H1 (cell line): ENCODE measurements at regions not wholly inside any gene's neighbourhood (a gene's known extent, or its start where the extent isn't known, plus 50 kb on each side); places are given as distances from the start of the nearest gene placed in this dataset.

Experiments
- CTCF ChIA-PET: fragments of 300-600 bp; sonication (Branson Sonifier 250); formaldehyde crosslinking; loops from one replicate; lab custom pipeline; 2021; ENCODE audit not compliant: partially characterized antibody; lab: Charles Lee
- POLR2A ChIA-PET: fragments of 300-600 bp; sonication (Branson Sonifier 250); formaldehyde crosslinking; loops from one replicate; lab custom pipeline; 2021; ENCODE audit warnings: inconsistent platforms; ENCODE audit not compliant: partially characterized antibody; lab: Charles Lee
- DNase-seq, 2 experiments: peaks; one replicate each; pipeline versions ENCODE4 v3.0.0 to v3.0.0-alpha.2; 2010 to 2022; ENCODE audit warnings: low spot score in 2 of 2, low read depth in 1 of 2, mixed read lengths in 1 of 2
- FAIRE-seq: peaks from 2 replicates; lab custom pipeline; 2011; peaks lifted over from hg19 to GRCh38; lab: Jason Lieb, UNC
- H2AFZ ChIP-seq: 2 replicates; pipeline ENCODE4 v1.8.1; 2012; ENCODE audit warnings: low read length, inconsistent platforms
- H2AK5ac ChIP-seq: 2 replicates; pipeline ENCODE4 v1.6.1; 2013; ENCODE audit warnings: low read depth, low read length
- H2BK120ac ChIP-seq: replicated peaks from 2 replicates; pipeline ENCODE3; 2013; ENCODE audit warnings: low read depth, low read length, inconsistent platforms
- H2BK12ac ChIP-seq: 2 replicates; pipeline ENCODE4 v1.6.1; 2013; ENCODE audit warnings: low read depth, low read length
- H2BK15ac ChIP-seq: 2 replicates; pipeline ENCODE4 v1.6.1; 2013; ENCODE audit warnings: low read length
- H2BK20ac ChIP-seq: 2 replicates; pipeline ENCODE4 v1.6.1; 2013; ENCODE audit warnings: low read length
- H2BK5ac ChIP-seq: 2 replicates; pipeline ENCODE4 v1.6.1; 2013; ENCODE audit warnings: low read depth, low read length
- H3K14ac ChIP-seq: 2 replicates; pipeline ENCODE4 v1.6.1; 2013; ENCODE audit warnings: inconsistent platforms; ENCODE audit not compliant: insufficient read length
- H3K18ac ChIP-seq: 2 replicates; pipeline ENCODE4 v1.6.1; 2013; ENCODE audit warnings: low read length; ENCODE audit errors: extremely low read depth
- H3K23ac ChIP-seq: 2 replicates; pipeline ENCODE4 v1.6.1; 2013; ENCODE audit warnings: inconsistent platforms; ENCODE audit not compliant: insufficient read length
- H3K23me2 ChIP-seq: 2 replicates; pipeline ENCODE4 v1.6.1; 2013; ENCODE audit warnings: low read depth, low read length
- H3K27ac ChIP-seq: 2 replicates; pipeline ENCODE4 v1.6.1; 2011; ENCODE audit warnings: low read depth, low read length, inconsistent platforms
- H3K27me3 ChIP-seq, 4 experiments: replicated peaks in 1 of 4; 1 replicate in 1 of 4; 2 replicates in 3 of 4; pipeline versions ENCODE4 v1.6.1 to v1.8.1; 2011 to 2013; ENCODE audit warnings: low read length in 3 of 4, mild to moderate bottlenecking in 3 of 4, inconsistent platforms in 2 of 4, mixed read lengths in 2 of 4, moderate library complexity in 1 of 4; ENCODE audit not compliant: control insufficient read depth in 3 of 4, insufficient read depth in 3 of 4; ENCODE audit errors: extremely low read depth in 1 of 4
- H3K36me3 ChIP-seq, 4 experiments: 2 replicates each; pipeline versions ENCODE4 v1.6.1 to v1.8.1; 2011 to 2013; ENCODE audit warnings: mild to moderate bottlenecking in 4 of 4, low read length in 3 of 4, moderate library complexity in 2 of 4, control low read depth in 1 of 4, inconsistent platforms in 1 of 4; ENCODE audit not compliant: insufficient read depth in 4 of 4, control insufficient read depth in 2 of 4
- H3K4ac ChIP-seq: replicated peaks from 2 replicates; pipeline ENCODE3; 2013; ENCODE audit warnings: low read length, low read depth, mixed read lengths, inconsistent platforms; ENCODE audit not compliant: insufficient read length
- H3K4me1 ChIP-seq, 4 experiments: replicated peaks in 1 of 4; 1 replicate in 1 of 4; 2 replicates in 3 of 4; pipeline versions ENCODE4 v1.6.1 to v1.8.1; 2011 to 2013; ENCODE audit warnings: low read length in 3 of 4, inconsistent platforms in 2 of 4, mixed read lengths in 1 of 4; ENCODE audit not compliant: insufficient read depth in 4 of 4, control insufficient read depth in 3 of 4
- H3K4me2 ChIP-seq, 2 experiments: 2 replicates each; pipeline versions ENCODE4 v1.6.1 to v1.8.1; 2011 to 2013; ENCODE audit warnings: low read depth in 2 of 2, low read length in 2 of 2, control low read depth in 1 of 2, inconsistent platforms in 1 of 2, mild to moderate bottlenecking in 1 of 2; ENCODE audit not compliant: insufficient read depth in 1 of 2
- H3K4me3 ChIP-seq, 4 experiments: fragments of 200-600, 300-600 bp in 1 of 4; sonication (generic), shearing (Covaris generic), sonication (Bioruptor Twin) in 1 of 4; 2 replicates each; pipeline versions ENCODE4 v1.5.1 to v1.8.1; 2011 to 2016; ENCODE audit warnings: low read length in 4 of 4, low read depth in 3 of 4, control low read depth in 2 of 4, inconsistent platforms in 2 of 4, mild to moderate bottlenecking in 2 of 4, mixed read lengths in 1 of 4, moderate library complexity in 1 of 4; ENCODE audit not compliant: insufficient read depth in 2 of 4; ENCODE audit errors: extremely low read depth in 1 of 4
- H3K56ac ChIP-seq: replicated peaks from 2 replicates; pipeline ENCODE3; 2013; ENCODE audit warnings: low read depth, mild to moderate bottlenecking, mixed read lengths, low read length, inconsistent platforms; ENCODE audit not compliant: insufficient read length
- H3K79me1 ChIP-seq: 2 replicates; pipeline ENCODE4 v1.6.1; 2013; ENCODE audit warnings: low read depth, low read length, control low read depth
- H3K79me2 ChIP-seq, 2 experiments: 2 replicates each; pipeline versions ENCODE4 v1.6.1 to v1.8.1; 2012 to 2013; ENCODE audit warnings: low read length in 2 of 2, mild to moderate bottlenecking in 2 of 2, inconsistent platforms in 1 of 2; ENCODE audit not compliant: insufficient read depth in 2 of 2, control insufficient read depth in 1 of 2
- H3K9ac ChIP-seq, 4 experiments: replicated peaks in 1 of 4; 1 replicate in 1 of 4; 2 replicates in 3 of 4; pipeline versions ENCODE4 v1.6.1 to v1.8.1; 2011 to 2013; ENCODE audit warnings: low read depth in 3 of 4, low read length in 3 of 4, control low read depth in 2 of 4, mild to moderate bottlenecking in 2 of 4, moderate library complexity in 2 of 4, inconsistent platforms in 1 of 4; ENCODE audit errors: extremely low read depth in 1 of 4
- H3K9me3 ChIP-seq, 2 experiments: 2 replicates each; pipeline versions ENCODE4 v1.6.1 to v1.8.1; 2012 to 2013; ENCODE audit warnings: mild to moderate bottlenecking in 2 of 2, moderate library complexity in 2 of 2, control low read depth in 1 of 2, inconsistent platforms in 1 of 2, low read depth in 1 of 2, low read length in 1 of 2, mixed read lengths in 1 of 2; ENCODE audit not compliant: insufficient read depth in 2 of 2
- H4K20me1 ChIP-seq, 2 experiments: replicated peaks in 1 of 2; 2 replicates each; pipeline versions ENCODE3 to v1.8.1; 2011 to 2013; ENCODE audit warnings: inconsistent platforms in 2 of 2, low read length in 2 of 2, mild to moderate bottlenecking in 1 of 2; ENCODE audit not compliant: insufficient read depth in 2 of 2, control insufficient read depth in 1 of 2
- H4K5ac ChIP-seq: 2 replicates; pipeline ENCODE4 v1.6.1; 2013; ENCODE audit warnings: low read length, low read depth, mixed read lengths, inconsistent platforms; ENCODE audit not compliant: insufficient read length
- H4K8ac ChIP-seq: 2 replicates; pipeline ENCODE4 v1.8.0; 2013; ENCODE audit warnings: mild to moderate bottlenecking, moderate library complexity, low read length, inconsistent platforms; ENCODE audit not compliant: insufficient read depth; ENCODE audit errors: extremely low read depth
- H4K91ac ChIP-seq: replicated peaks from 2 replicates; pipeline ENCODE3; 2013; ENCODE audit warnings: low read length, mixed read lengths, inconsistent platforms; ENCODE audit not compliant: insufficient read length
- FOSL1 ChIP-seq: IDR thresholded peaks from 2 replicates; pipeline ENCODE4 v1.6.1; 2011; ENCODE audit warnings: mild to moderate bottlenecking, low read depth, low read length, moderate library complexity; ENCODE audit not compliant: insufficient read depth
- GTF2F1 ChIP-seq: IDR thresholded peaks from 2 replicates; pipeline ENCODE4 v1.6.1; 2012; ENCODE audit warnings: low read depth, low read length, improper control_type of control experiment, borderline replicate concordance
- HDAC6 ChIP-seq: IDR thresholded peaks from one replicate; pipeline ENCODE4 v1.7.1; 2012; ENCODE audit warnings: low read depth, mild to moderate bottlenecking, inconsistent platforms, low read length, moderate library complexity
- JUN ChIP-seq: IDR thresholded peaks from 2 replicates; pipeline ENCODE4 v1.6.1; 2011; ENCODE audit warnings: low read depth, mild to moderate bottlenecking, improper control_type of control experiment, low read length
- JUND ChIP-seq: IDR thresholded peaks from 2 replicates; pipeline ENCODE4 v1.6.1; 2011; ENCODE audit warnings: mild to moderate bottlenecking, improper control_type of control experiment, low read length
- KDM1A ChIP-seq: fragments of 200-600, 300-600 bp; sonication (generic); IDR thresholded peaks from 2 replicates; pipeline ENCODE4 v1.7.1; 2016; ENCODE audit warnings: mild to moderate bottlenecking, low read length, borderline replicate concordance
- MAFK ChIP-seq: IDR thresholded peaks from 2 replicates; pipeline ENCODE4 v1.6.1; 2012; ENCODE audit warnings: low read depth, mild to moderate bottlenecking, improper control_type of control experiment, low read length
- PHF8 ChIP-seq: fragments of 200-600 bp; sonication (generic); conservative IDR thresholded peaks from 2 replicates; pipeline ENCODE4 v1.7.1; 2012; ENCODE audit warnings: low read depth, mild to moderate bottlenecking, inconsistent platforms, low read length, moderate library complexity
- RFX5 ChIP-seq: IDR thresholded peaks from 2 replicates; pipeline ENCODE4 v1.6.1; 2011; ENCODE audit warnings: low read depth, low read length, improper control_type of control experiment, borderline replicate concordance
- SIN3A ChIP-seq, 2 experiments: IDR thresholded peaks in 1 of 2; conservative IDR thresholded peaks in 1 of 2; 2 replicates each; pipeline ENCODE4 v1.6.1; 2011 to 2012; ENCODE audit warnings: low read length in 2 of 2, improper control_type of control experiment in 1 of 2, low read depth in 1 of 2, mild to moderate bottlenecking in 1 of 2
- TAF7 ChIP-seq: optimal IDR thresholded peaks from 2 replicates; pipeline ENCODE3; 2011; ENCODE audit warnings: low read depth, mild to moderate bottlenecking, inconsistent platforms, low read length, moderate library complexity, borderline replicate concordance
- TBP ChIP-seq: IDR thresholded peaks from 2 replicates; pipeline ENCODE4 v1.6.1; 2011; ENCODE audit warnings: low read depth, low read length, improper control_type of control experiment
- WGBS, 2 experiments: shearing (Covaris generic) in 1 of 2; methylation state at CpG; one replicate each; pipeline versions ENCODE4 v1.1.6 to v1.1.7; 2013 to 2015; ENCODE audit warnings: low lambda C conversion rate in 2 of 2, mixed read lengths in 2 of 2, inconsistent platforms in 1 of 2, low coverage in 1 of 2, missing lambda C conversion rate in 1 of 2; ENCODE audit not compliant: insufficient replicate concordance in 2 of 2, insufficient coverage in 1 of 2, insufficient read length in 1 of 2; ENCODE audit errors: extremely low coverage in 1 of 2, missing lambda C conversion rate in 1 of 2; 5-methylcytosine and 5-hydroxymethylcytosine counted together
- TF ChIP-seq, protein P1 (sequence below): IDR thresholded peaks from 2 replicates; pipeline ENCODE4 v1.6.1; 2011; ENCODE audit warnings: low read depth, mild to moderate bottlenecking, low read length; ENCODE audit not compliant: insufficient read depth

DNA sequence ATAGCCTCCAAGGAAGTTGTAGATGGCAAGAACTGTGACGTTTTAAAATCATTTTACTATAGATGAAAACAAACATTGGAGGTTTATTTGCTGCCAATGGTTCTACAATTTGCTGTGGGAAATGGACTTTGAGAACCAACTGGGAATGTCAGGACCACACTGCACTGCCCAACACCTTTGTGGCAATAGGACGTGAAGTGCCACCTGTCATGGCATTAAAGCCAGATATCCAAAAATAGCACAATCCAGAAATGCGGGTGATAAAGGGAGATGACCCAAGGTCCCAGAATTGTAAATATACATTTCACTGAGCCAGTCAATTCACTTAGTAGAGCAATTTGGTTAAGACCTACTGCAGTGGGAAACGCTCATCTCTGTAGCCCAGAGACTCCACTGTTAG lies 116.4 kb downstream of the MPP7 start:
- FAIRE-seq: no peak
- POLR2A ChIA-PET: no interaction called here

More for the DNA sequence above, 116.4 kb downstream of the MPP7 start:
- Histone ChIP-seq H3K36me3 (no peaks in the 10 kb centered on the region), H4K8ac (no peak overlapping the region), H3K4me3 (no peak overlapping the region), H3K14ac (no peak overlapping the region), H3K27me3 (no peaks in the 10 kb centered on the region), H4K5ac (no peak overlapping the region), H2BK5ac (no peak overlapping the region), H2AFZ (no peak overlapping the region), H3K9ac (no peak overlapping the region), H3K23me2 (no peaks in the 10 kb centered on the region), H4K20me1 (no peaks in the 10 kb centered on the region), H3K4ac (no peak overlapping the region), H3K56ac (no peak overlapping the region), H3K4me1 (no peaks in the 10 kb centered on the region), H2BK120ac (no peak overlapping the region), H3K79me1 (no peaks in the 10 kb centered on the region), H4K91ac (no peak overlapping the region), H2BK12ac (no peak overlapping the region), H2AK5ac (no peak overlapping the region), H2BK15ac (no peak overlapping the region), H3K9me3 (no peaks in the 10 kb centered on the region), H3K27ac (no peak overlapping the region), H3K18ac (no peak overlapping the region), H2BK20ac (no peak overlapping the region), H3K23ac (no peak overlapping the region), H3K4me2 (no peak overlapping the region), H3K79me2 (no peaks in the 10 kb centered on the region)
- CTCF ChIA-PET: no interaction called here
- WGBS, 2 experiments: 95% methylated on average over 4 of the region's 4 CpGs; no CpG with 5 or more reads in 1 of the 2 experiments
- no peak for TF ChIP-seq JUND
- no peak for TF ChIP-seq MAFK
- no peak for TF ChIP-seq KDM1A
- TF ChIP-seq FOSL1: no peak
- no peak for TF ChIP-seq RFX5
- no peak for TF ChIP-seq TAF7
- no peak for TF ChIP-seq SIN3A (conservative IDR thresholded peaks at IDR 0.05 in 1 of 2, IDR thresholded peaks at IDR 0.05 in 1 of 2; ENCODE audit: low read depth in 1 of 2, low read length in 2 of 2)
- TF ChIP-seq PHF8: no peak
- TF ChIP-seq GTF2F1: no peak
- TF ChIP-seq JUN: no peak
- TF ChIP-seq TBP: no peak
- TF ChIP-seq, protein P1, sequence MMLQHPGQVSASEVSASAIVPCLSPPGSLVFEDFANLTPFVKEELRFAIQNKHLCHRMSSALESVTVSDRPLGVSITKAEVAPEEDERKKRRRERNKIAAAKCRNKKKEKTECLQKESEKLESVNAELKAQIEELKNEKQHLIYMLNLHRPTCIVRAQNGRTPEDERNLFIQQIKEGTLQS: no peak
- no peak for TF ChIP-seq HDAC6
- no peak for DNase-seq
